ENCODE measurements at regions not wholly inside any gene's neighbourhood (a gene's known extent, or its start where the extent isn't known, plus 50 kb on each side); places are given as distances from the start of the nearest gene placed in this dataset.

GRCh38 chr15:97679106-97679688 is 281.3 kb upstream of the ARRDC4 start:
- DNase-seq, result no peak

- DNase-seq, result no peak
Measured at GRCh38 chr15:97680606-97681220, 279.8 kb upstream of the ARRDC4 start.

- DNase-seq, result no peak
Measured at GRCh38 chr15:97683831-97684230, 276.7 kb upstream of the ARRDC4 start.

GRCh38 chr15:97684249-97684648 is 276.3 kb upstream of the ARRDC4 start:
- DNase-seq, result no peak

- DNase-seq, result no peak
Measured at GRCh38 chr15:97686324-97686723, 274.2 kb upstream of the ARRDC4 start.

- no peak for DNase-seq
Measured at GRCh38 chr15:97687654-97688053, 272.8 kb upstream of the ARRDC4 start.

- DNase-seq, result no peak
Measured at GRCh38 chr15:97688177-97688576, 272.3 kb upstream of the ARRDC4 start.

GRCh38 chr15:97688886-97689285 is 271.6 kb upstream of the ARRDC4 start:
- DNase-seq, result no peak

GRCh38 chr15:97691078-97691477 is 269.4 kb upstream of the ARRDC4 start:
- DNase-seq, result no peak

GRCh38 chr15:97691799-97692198 is 268.7 kb upstream of the ARRDC4 start:
- no peak for DNase-seq

- peak; percentile 37 for DNase-seq
Measured at GRCh38 chr15:97692301-97693015, 268.0 kb upstream of the ARRDC4 start.

GRCh38 chr15:97694456-97694855 is 266.0 kb upstream of the ARRDC4 start:
- DNase-seq, result no peak

- no peak for DNase-seq
Measured at GRCh38 chr15:97703400-97703799, 257.1 kb upstream of the ARRDC4 start.

GRCh38 chr15:97706059-97706458 is 254.4 kb upstream of the ARRDC4 start:
- DNase-seq, result no peak

- no peak for DNase-seq
Measured at GRCh38 chr15:97708252-97708651, 252.3 kb upstream of the ARRDC4 start.

- no peak for DNase-seq
Measured at GRCh38 chr15:97712530-97712929, 248.0 kb upstream of the ARRDC4 start.

- no peak for DNase-seq
Measured at GRCh38 chr15:97717806-97718205, 242.7 kb upstream of the ARRDC4 start.

- no peak for DNase-seq
Measured at GRCh38 chr15:97718509-97718908, 242.0 kb upstream of the ARRDC4 start.

GRCh38 chr15:97728791-97729190 is 231.7 kb upstream of the ARRDC4 start:
- DNase-seq, result peak; percentile 23

- no peak for DNase-seq
Measured at GRCh38 chr15:97729270-97729669, 231.2 kb upstream of the ARRDC4 start.

- no peak for DNase-seq
Measured at GRCh38 chr15:97730315-97730714, 230.2 kb upstream of the ARRDC4 start.

- DNase-seq, result no peak
Measured at GRCh38 chr15:97731859-97732258, 228.6 kb upstream of the ARRDC4 start.

GRCh38 chr15:97733373-97733772 is 227.1 kb upstream of the ARRDC4 start:
- DNase-seq, result no peak

GRCh38 chr15:97736748-97737147 is 223.8 kb upstream of the ARRDC4 start:
- no peak for DNase-seq
